GM19395 (cell line): ENCODE measurements at regions not wholly inside any gene's neighbourhood (a gene's known extent, or its start where the extent isn't known, plus 50 kb on each side); places are given as distances from the start of the nearest gene placed in this dataset.
"Not testable (repeated sequence)": the region's sequence is repeated elsewhere in the genome, so short reads cannot be mapped to it uniquely, and the experiment has no call there.

ENCODE experiments used
- ATAC-seq: cut with Tn5 transposase; IDR thresholded peaks from one replicate; pipeline ENCODE4 v1.9.1; 2021; ENCODE audit warnings: mild to moderate bottlenecking, moderate library complexity; ENCODE audit not compliant: unreplicated experiment

DNA sequence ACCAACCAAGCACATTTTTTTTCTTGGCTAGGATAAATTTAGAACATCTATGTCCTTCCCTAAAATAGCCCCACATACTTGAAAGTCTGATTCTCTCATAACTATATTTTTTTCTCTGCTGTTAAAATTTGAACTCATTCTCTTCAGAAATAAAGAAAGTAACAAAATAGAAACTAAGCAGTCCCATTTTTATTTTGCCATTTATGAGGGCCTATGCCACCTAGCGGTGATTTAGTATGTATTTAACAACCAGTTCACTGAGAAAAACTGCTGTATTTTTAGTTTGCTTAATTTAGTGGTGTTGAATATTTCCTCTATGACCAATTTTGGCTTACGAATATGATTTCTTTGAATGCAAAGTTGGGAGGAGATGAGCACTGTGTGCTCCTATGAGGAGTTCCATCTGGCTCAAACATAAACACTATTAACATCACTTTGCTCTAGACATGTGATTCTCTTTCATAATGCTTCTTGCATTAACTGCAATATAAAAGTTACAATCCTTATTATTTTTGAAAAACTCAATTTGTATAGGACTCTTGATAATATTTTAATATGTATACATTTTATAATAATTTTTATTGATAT, 116.6 kb downstream of the SYT15B start:
- ATAC-seq, result not testable (repeated sequence)

DNA sequence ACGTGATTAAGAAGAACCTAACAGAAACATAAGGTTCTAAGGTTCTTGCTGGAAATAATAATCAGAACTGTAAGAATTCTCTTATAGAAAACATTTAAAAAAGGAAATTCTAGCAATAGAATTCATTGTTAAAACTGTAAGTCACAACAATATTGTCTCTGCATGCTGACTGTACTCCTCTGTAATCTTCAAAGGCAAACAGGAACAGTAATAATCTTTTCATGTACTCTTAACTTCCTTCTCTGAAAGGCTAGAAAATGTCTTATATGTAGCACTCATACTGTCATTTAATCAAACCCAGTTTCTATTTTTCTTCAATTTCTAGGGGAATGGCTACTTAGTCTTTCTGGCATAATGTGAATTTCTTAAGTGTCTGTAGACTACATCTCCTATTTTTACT, 103.5 kb upstream of the AGAP9 start:
- not testable (repeated sequence) for ATAC-seq

DNA sequence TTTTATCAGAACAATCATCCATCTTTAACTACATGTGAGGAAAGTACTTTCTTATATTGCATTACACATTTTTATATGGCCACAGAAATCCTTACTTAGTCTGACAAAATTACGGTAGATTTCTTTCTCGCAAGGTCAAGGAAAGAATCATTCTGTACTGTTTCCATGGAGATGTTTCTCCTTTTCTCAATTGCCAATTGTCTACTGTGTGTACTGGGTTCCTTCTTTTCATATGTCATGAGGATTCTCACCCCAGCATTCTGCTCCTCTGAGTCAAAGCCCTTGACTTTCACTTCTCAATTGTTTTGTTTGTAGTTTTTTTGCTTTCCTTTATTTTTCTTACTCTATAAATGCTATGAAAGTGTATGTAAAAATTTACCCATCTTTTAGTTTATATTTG, 99.3 kb upstream of the AGAP9 start:
- ATAC-seq, result not testable (repeated sequence)

DNA sequence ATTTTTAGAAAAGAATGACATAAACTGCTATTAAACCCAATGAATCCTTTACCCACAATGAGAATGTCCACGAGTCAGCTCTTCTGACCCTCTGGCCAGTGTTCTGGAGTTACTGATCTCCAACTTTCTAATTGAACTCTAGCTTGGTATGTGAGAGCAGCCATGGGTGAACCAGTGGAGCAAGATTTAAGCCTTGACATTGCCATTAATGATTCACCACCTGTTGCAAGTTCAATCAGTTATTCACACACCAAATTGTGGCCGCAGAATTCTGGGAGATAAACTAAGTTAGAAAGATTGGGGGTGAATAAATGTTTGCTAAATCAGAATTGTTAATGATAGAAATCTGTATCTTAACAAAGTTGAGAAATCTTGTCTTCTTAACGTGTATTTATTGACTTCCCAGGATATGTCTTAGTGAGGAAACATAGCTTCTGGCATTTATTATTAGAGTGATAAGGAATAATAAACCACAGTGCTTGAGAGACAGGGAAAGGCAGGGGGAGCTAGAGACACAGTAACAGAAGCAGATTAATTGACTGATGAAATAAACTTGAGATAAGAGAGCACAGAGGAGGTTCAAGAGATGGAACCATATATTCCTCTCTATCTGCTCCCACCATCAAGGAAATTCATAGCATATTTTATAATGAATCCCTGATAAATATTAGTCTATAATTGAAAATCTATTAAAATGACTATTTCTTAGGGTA, 96.0 kb upstream of the AGAP9 start:
- ATAC-seq, result not testable (repeated sequence)

DNA sequence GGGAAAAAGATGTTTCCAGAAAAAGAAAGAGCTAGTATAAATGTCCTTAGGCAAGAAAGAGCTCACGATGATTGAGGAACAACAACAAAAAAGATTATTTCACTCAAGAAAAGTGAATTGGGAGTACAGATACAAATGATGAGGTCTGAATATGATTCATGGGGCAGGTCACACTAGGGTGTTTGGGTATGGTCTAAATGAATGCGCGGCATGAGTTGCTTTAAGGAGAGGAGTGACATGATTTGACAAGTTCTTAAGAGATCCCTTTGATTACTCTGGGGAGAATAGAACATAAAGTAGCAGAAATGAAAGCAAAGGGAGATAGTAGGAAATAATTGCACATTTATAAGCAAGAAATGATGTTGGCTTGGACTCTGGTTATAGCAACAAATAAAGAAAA, 85.9 kb upstream of the AGAP9 start:
- ATAC-seq, result not testable (repeated sequence)

DNA sequence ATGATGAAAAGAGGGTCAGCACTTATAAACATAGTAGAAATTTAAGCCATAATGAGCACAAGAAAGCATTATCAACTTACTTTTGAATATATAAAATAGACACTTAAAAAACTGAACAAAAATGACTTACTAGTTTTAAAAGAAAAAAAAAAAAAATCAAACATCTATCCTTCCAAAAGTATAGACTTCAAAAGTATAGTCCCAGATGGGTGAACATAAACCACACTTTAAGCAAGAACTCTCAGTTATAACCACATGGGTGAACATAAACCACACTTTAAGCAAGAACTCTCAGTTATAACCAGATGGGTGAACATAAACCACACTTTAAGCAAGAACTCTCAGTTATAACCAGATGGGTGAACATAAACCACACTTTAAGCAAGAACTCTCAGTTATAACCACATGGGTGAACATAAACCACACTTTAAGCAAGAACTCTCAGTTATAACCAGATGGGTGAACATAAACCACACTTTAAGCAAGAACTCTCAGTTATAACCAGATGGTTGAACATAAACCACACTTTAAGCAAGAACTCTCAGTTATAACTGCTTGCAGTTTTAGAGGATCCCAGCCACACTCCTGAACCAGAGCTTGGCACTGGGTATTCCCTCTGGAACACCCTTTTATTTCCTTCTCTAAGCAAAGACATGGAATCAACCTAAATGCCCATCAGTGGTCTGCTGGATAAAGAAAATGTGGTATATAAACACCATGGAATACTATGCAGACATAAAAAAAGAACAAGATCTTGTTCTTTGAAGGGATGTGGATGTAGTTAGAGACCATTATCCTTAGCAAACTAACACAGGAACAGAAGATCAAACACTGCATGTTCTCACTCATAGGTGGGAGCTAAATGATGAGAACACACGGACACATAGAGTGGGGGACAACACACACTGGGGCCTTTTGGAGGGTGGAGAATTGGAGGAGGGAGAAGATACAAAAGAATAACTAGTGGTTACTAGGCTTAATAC, 82.6 kb upstream of the AGAP9 start:
- ATAC-seq, result peak; percentile 63

DNA sequence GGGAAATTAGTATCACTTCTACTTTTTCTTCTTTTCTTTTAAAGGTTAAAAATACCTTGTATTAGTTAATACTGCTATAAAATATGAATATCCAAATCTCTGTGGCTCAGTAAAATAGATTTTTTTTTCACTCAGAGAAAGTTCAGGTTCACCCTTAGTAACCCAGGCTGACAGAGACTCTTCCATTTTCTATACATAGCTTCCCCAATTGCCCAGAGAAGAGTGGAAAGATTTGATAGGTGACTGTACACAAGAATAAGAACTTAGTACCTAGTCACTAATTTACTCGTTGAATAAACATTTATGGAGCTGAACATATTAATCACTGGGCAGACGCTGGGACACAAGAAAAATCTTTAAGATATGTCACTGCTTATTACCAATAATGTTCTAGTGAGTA, 77.2 kb upstream of the AGAP9 start:
- ATAC-seq, result not testable (repeated sequence)

DNA sequence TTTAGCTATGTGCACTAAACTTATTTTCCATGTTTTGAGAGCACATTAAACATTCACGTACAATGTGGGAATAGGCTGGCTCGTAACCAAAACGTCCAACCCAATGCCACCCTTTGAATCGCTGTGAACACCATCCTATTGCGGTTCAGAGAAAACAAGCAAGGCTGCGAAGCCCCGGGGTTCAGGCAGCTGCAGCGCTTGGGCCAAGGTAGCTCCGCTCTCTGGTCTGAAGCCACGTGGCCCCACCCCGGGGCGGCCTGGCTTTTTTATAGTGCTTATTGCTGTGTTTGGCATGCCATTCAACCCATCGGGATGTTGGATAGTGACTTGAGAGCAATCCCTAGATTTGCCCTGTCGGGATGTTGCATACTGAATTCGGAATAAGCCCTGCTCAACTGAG, 76.7 kb upstream of the AGAP9 start:
- ATAC-seq, result not testable (repeated sequence)

DNA sequence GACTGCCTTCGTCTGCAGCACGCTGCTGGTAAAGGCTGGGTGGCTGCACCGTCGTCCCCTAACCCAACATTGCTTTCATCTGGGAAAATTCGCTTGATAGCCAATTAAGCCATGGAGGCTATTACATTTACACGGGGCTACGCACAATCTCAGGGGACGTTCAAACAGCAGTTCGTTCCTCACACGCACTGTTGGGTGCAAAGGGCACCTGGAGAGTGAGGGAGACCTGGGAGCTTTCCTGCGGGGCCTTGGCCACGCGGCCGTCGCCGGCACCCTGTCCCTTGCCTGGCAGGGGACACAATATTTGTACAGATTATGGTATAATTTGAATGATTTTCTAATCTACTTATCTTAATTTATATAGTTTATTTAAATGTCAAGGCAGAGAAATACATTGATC, 76.2 kb upstream of the AGAP9 start:
- ATAC-seq, result not testable (repeated sequence)

DNA sequence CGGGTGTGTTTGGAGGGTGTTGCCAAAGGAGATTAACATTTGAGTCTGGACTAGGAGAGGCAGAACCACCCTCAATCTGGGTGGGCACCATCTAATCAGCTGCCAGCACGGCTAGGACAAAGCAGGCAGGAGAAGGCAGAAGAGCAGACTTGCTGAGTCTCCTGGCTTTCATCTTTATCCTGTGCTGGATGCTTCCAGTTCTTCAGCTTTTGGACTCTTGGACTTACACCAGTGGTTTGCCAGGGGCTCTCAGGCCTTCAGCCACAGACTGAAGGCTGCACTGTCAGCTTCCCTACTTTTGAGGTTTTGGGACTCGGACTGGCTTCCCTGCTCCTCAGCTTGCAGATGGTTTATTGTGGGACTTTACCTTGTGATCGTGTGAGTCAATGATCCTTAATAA, 70.4 kb upstream of the AGAP9 start:
- ATAC-seq, result not testable (repeated sequence)

DNA sequence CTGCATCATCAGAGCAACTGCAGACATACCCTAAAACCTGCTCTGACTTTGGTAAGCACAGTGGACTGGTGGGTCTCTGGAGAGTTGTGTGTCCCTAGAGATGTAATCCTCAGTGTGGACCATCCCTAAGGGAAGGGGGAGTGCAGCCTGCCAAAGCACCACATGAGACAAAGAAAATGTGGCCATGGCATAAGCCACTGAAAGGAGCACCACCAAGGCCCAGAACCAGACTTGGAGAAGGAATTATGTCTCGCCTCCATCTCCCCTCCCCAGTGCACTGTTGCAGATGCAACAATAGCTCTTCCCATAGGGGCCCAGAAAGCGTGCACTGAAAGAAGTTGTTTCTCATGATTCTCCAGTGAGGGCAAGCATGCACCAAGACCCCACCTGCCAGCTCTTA, 69.7 kb upstream of the AGAP9 start:
- not testable (repeated sequence) for ATAC-seq

DNA sequence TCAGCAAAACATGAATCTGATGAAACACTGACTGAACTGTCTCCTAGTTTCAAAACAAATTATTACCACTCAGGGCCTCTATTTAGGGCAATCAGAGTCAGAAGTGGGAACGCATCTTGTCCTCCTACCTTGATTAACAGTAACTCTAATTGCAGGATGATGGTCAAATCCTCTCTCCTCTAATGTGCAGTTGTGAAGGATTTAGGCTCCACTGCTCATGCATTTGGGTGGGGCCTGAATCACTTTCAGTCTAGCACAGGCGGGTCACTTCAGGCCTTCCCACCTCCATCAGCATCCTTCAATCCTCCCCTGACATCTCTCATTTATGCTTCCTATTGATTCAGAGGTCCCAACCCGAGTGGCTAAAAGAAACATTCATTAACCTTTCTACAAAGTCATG, 67.5 kb upstream of the AGAP9 start:
- not testable (repeated sequence) for ATAC-seq

DNA sequence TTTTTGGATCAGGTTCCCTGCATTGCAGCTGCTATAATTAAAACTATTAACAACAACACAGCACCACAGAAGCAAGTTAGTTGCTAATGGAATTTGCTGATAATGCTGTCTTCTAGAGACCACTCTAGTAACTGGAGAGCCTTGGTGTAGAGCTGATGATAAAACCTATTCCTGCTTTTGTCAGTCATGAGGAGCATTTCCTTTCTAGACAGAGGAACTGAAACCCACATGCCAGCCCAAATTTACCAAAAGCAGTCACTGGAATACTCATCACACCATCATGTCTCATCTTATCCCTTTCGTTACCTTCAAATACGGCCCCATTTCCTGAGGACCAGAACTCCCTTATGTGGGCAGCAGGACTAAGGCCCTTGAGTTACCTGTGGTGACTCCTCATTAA, 67.1 kb upstream of the AGAP9 start:
- not testable (repeated sequence) for ATAC-seq

DNA sequence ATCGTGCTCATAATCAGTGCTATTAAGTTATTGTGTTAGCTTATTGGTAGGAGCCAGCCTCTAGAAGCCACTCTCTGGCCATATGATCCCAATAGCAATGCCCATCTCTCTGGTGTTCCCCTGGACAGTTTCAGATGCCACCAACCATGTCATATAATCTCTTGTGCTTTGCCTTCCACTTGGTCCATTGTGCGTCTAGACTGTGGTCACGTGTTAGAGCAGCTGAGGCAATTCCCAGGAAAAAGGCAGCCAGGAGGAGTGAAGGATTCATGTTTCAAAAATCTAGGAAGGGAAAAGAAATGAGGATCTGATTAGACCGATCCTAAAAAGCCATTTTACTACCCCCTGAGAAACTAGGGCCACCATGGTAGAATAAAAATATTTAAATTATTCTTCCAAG, 58.6 kb upstream of the AGAP9 start:
- ATAC-seq, result not testable (repeated sequence)

DNA sequence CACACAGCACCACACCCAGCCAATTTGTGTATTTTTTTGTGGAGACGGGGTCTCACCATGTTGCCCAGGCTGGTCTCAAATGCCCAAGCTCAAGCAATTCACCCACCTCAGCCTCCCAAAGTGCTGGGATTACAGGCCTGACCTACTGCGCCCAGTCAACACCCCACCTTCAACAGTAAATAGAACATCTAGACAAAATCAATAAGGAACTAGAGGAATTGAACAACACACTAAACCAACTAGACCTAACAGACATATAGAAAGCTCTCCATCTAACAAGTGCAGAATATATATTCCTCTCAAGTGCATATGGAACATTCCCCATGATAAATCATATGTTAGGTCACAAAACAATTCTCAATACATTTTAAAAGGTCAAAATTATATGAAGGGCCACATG, 56.6 kb upstream of the AGAP9 start:
- not testable (repeated sequence) for ATAC-seq

DNA sequence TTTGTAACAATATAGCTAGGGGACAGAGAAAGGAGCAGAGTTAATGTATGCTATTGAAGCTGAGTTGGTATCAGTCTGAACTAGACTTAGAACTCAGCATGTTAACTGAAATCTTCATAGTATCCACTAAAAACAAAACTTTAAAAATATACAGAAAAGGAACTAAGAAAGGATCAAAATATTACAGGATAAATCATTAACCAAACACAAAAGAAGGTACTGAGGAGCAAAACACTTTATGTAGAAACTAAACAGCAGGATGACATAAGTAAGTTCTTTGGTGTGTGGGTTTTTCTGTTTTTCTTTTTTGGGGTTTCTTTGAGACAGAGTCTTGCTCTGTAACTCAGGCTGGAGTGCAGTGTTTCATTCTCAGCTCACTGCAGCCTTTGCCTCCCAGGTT, 55.1 kb upstream of the AGAP9 start:
- ATAC-seq, result peak; percentile 100
